ENCODE measurements at regions not wholly inside any gene's neighbourhood (a gene's known extent, or its start where the extent isn't known, plus 50 kb on each side); places are given as distances from the start of the nearest gene placed in this dataset.
"Not testable (repeated sequence)": the region's sequence is repeated elsewhere in the genome, so short reads cannot be mapped to it uniquely, and the experiment has no call there.

GRCh38 chr11:110852921-110853490 lies 140.8 kb upstream of the ARHGAP20 start:
- DNase-seq (ENCODE audit: insufficient read length, low spot score) (no peak), FAIRE-seq (peak; percentile 37)

- FAIRE-seq (no peak), DNase-seq (ENCODE audit: insufficient read length, low spot score) (no peak)
Measured at GRCh38 chr11:110850846-110851245, 138.6 kb upstream of the ARHGAP20 start.

GRCh38 chr11:110843053-110843452 lies 130.8 kb upstream of the ARHGAP20 start:
- not testable (repeated sequence) for FAIRE-seq

GRCh38 chr11:110838808-110839207 lies 126.6 kb upstream of the ARHGAP20 start:
- FAIRE-seq: no peak

More at GRCh38 chr11:110843053-110843452, 130.8 kb upstream of the ARHGAP20 start:
- DNase-seq (ENCODE audit: insufficient read length, low spot score): not testable (repeated sequence)

DNA sequence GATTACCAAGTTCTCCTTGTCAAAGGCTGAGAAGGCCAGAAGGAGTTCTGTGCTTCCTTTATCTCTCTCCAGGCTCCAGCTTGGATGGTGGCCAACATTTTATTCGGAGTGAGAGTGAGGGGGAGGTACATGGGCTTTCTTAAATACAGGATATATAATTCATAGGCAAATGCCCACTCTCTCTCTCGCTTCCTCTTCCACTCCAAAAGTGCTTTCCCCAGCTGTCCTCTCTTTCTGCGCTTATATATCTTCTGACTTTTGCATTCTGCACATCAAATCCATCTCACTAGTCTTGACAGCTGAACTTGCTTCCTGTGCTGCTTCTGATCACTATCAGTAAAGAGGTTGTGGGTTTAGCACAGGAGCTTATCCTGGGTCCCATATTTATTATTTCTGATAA lies 125.4 kb upstream of the ARHGAP20 start:
- DNase-seq (ENCODE audit: insufficient read length, low spot score) (no peak), FAIRE-seq (no peak)

More at GRCh38 chr11:110838808-110839207, 126.6 kb upstream of the ARHGAP20 start:
- no peak for DNase-seq (ENCODE audit: insufficient read length, low spot score)

DNA sequence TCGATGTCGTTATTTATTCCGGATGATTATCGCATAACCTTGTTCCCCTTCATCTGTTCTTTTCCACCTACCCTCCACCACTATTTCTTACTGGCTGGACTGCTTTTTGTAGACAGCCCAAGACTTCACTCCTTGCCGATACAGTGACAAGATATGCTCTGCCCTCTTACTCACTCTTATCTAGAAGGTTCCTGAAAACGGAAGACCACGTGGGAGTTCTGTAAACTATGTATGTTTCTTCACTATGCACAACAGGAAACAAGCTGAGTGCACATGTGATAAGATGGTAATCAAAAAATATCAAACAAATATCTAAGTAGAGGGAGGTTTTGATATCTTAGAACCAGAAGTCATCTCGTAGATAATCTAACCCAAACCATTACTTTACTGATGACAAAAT lies 122.9 kb upstream of the ARHGAP20 start:
- DNase-seq (ENCODE audit: insufficient read length, low spot score) (no peak), FAIRE-seq (no peak)

DNA sequence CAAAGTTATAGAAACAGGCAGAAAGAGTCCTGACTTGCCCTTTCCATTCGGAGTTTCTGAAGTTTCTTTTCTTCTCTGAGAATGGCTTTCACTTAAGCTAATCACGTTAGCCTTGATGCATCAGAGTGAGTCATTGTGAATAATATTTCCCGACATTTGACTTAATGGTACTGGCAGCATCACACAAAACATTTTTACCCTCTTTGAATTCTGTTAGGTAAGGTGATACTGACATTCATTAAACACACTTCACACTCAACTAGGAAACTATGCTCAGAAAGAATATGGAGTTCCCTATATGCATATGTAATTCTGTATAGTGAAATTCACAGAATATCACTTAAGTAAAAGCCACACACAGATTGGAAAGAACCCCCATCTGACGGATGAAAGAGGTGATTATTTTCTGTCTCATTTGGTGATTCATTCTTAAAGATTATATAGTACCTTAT lies 120.8 kb upstream of the ARHGAP20 start:
- no peak for FAIRE-seq
- no peak for DNase-seq (ENCODE audit: insufficient read length, low spot score)

DNA sequence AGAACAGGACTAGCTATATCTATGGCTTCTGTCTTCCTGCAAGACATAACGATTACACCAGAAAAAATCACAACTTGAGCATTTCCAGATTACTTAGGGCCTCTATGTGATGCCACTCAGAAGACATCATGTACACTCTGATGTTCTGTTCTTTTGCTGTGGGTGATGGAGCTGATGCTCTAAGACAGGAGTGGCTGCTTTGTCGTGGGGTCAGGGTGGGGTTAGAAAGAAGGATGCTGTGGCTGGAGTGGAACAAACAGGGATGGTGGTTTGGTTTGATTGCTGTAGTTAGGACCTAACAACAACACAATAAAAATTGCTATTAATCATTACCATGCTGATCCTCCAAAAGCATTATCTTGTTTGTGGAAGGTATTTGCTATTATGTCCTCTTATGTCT lies 120.3 kb upstream of the ARHGAP20 start:
- DNase-seq (ENCODE audit: insufficient read length, low spot score) (no peak), FAIRE-seq (no peak)

DNA sequence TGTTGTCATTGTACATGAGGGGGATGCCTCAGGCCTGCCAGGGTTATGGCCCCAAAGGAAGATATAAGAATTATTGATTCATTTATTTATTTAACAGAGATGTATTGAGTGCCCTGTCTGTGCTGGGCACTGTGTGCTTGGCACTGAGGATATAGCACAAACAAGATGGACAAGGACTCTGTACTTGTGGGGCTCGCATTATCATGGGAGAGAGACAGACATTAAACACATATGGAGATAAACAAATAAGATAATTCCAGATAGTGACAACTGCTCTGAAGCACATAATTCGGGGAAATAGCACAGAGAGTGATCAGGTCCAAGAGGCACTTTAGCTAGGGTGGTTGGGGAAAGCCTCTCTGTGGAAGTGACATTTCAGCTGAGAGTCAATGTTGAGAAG lies 119.8 kb upstream of the ARHGAP20 start:
- FAIRE-seq (no peak), DNase-seq (ENCODE audit: insufficient read length, low spot score) (no peak)

- FAIRE-seq (no peak), DNase-seq (ENCODE audit: insufficient read length, low spot score) (no peak)
Measured at GRCh38 chr11:110830747-110831146, 118.5 kb upstream of the ARHGAP20 start.

GRCh38 chr11:110830344-110830743 lies 118.1 kb upstream of the ARHGAP20 start:
- DNase-seq (ENCODE audit: insufficient read length, low spot score) (no peak), FAIRE-seq (no peak)

DNA sequence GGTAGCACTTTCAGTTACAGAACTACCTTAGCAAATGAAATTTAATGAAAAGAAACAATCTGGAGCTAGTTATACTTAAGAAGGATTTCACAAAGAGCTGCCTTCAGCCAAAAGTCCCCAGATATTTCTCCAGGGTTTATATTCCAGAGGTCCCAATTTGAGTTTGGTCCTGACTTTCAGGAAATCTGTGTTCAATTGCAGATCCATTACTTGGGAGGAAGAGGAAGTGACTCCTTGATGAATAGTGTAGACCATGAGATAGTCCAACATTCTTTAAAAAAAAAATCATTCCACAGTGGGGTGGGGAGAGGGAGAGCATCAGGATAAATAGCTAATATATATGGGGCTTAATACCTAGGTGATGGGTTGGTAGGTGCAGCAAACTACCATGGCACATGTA lies 117.6 kb upstream of the ARHGAP20 start:
- FAIRE-seq (no peak), DNase-seq (ENCODE audit: insufficient read length, low spot score) (no peak)

DNA sequence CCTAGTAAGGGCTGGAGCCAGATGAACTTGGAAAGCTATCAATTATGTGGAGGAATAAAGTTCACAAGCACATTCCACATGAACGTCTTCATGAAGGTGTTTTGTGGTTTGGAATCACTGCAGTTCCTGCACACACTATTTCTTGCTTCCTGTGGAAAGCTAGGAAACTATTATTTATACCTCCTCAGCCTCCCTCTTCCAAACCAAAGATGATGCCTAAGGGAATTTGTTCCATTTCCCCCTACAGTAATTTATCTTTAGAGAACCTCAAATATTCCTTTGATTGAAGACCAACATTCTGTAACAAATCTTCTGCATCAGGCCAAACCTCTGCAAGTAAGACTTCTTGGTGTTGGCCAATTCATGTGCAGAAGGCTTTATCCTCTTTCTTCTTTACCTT lies 115.8 kb upstream of the ARHGAP20 start:
- DNase-seq (ENCODE audit: insufficient read length, low spot score) (no peak), FAIRE-seq (no peak)

- DNase-seq (ENCODE audit: insufficient read length, low spot score) (no peak), FAIRE-seq (no peak)
Measured at GRCh38 chr11:110827276-110827675, 115.0 kb upstream of the ARHGAP20 start.

GRCh38 chr11:110824912-110825620 lies 112.8 kb upstream of the ARHGAP20 start:
- FAIRE-seq (no peak), DNase-seq (ENCODE audit: insufficient read length, low spot score) (no peak)

- FAIRE-seq: no peak
- DNase-seq (ENCODE audit: insufficient read length, low spot score): no peak
Measured at GRCh38 chr11:110818032-110818687, 105.9 kb upstream of the ARHGAP20 start.

DNA sequence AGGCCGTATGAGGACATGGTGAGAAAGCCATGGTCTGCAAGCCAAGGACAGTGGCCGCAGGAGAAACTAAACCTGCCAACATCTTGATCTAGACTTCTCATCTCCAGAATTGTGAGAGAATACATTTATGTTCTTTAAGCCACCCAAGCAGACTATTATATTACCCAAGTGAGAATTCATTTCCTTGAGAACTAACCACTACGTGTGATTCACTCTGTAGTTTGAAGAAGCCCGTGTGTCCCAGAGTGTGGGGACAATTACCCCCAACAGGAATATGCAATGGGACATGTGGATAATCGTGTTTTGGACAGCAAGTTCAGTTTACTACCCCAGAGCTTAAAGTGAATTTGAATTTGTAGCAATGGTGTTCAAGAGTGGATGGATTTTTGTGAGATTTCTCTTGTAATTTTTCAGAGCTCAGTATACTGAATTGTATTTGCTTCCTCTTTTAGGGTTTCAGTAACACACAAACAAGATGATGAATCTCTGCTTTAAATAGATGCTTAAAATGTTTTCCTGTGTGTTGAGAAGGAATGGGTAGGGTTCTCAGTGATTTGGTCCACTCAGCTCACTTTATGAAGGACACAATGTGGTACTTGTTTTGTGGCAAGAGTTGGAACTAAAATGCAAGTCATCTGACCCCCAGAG lies 100.0 kb upstream of the ARHGAP20 start:
- FAIRE-seq: no peak
- DNase-seq (ENCODE audit: insufficient read length, low spot score): no peak

- no peak for FAIRE-seq
- no peak for DNase-seq (ENCODE audit: insufficient read length, low spot score)
Measured at GRCh38 chr11:110809417-110810199, 97.4 kb upstream of the ARHGAP20 start.

- no peak for DNase-seq (ENCODE audit: insufficient read length, low spot score)
- FAIRE-seq: no peak
Measured at GRCh38 chr11:110808248-110808647, 96.0 kb upstream of the ARHGAP20 start.

GRCh38 chr11:110807801-110808200 lies 95.6 kb upstream of the ARHGAP20 start:
- DNase-seq (ENCODE audit: insufficient read length, low spot score) (no peak), FAIRE-seq (no peak)

GRCh38 chr11:110805756-110806155 lies 93.5 kb upstream of the ARHGAP20 start:
- FAIRE-seq (no peak), DNase-seq (ENCODE audit: insufficient read length, low spot score) (no peak)
